Neural progenitor cell (in vitro differentiated cells): ENCODE measurements at regions not wholly inside any gene's neighbourhood (a gene's known extent, or its start where the extent isn't known, plus 50 kb on each side); places are given as distances from the start of the nearest gene placed in this dataset.

Experiments
- CTCF ChIP-seq: fragments of 200-600 bp; sonication (generic); IDR thresholded peaks from 2 replicates; pipeline ENCODE4 v1.5.1; 2017; ENCODE audit warnings: antibody characterized with exemption, mild to moderate bottlenecking
- EZH2 ChIP-seq: fragments of 200-600 bp; sonication (generic); IDR thresholded peaks from 2 replicates; pipeline ENCODE4 v1.6.1; 2017; ENCODE audit warnings: antibody characterized with exemption, mild to moderate bottlenecking, moderate library complexity

GRCh38 chr21:25244735-25245134 lies 362.5 kb downstream of the MRPL39 start:
- TF ChIP-seq CTCF (no peak), EZH2 (no peak)
